ENCODE measurements at regions not wholly inside any gene's neighbourhood (a gene's known extent, or its start where the extent isn't known, plus 50 kb on each side); places are given as distances from the start of the nearest gene placed in this dataset.

- no peak overlapping the region for H3K4me3 ChIP-seq (ENCODE audit: low read length)
- no peaks in the 10 kb centered on the region for H3K27me3 ChIP-seq (ENCODE audit: control insufficient read depth, low read length)
- no peaks in the 10 kb centered on the region for H3K9me2 ChIP-seq (replicated peaks; ENCODE audit: control insufficient read depth, low read length)
- no peaks in the 10 kb centered on the region for H4K20me1 ChIP-seq (ENCODE audit: control insufficient read depth, insufficient read depth, low read depth, low read length)
- H3K79me2 ChIP-seq (ENCODE audit: control insufficient read depth, low read length) = no peaks in the 10 kb centered on the region
- no peaks in the 10 kb centered on the region for H3K36me3 ChIP-seq (ENCODE audit: control insufficient read depth, low read length)
- H3F3A ChIP-seq (ENCODE audit: control insufficient read depth, insufficient read depth) = no peaks in the 10 kb centered on the region
- no peak overlapping the region for H3K27ac ChIP-seq (ENCODE audit: low read depth, low read length)
- no peaks in the 10 kb centered on the region; the same call in 1 of the 2 replicates for H3K9me3 ChIP-seq (ENCODE audit: control insufficient read depth, insufficient read depth, low read length)
- no peak overlapping the region for H3K4me2 ChIP-seq (ENCODE audit: low read length)
- H3K4me1 ChIP-seq (ENCODE audit: control insufficient read depth, low read length) = no peaks in the 10 kb centered on the region
- TF ChIP-seq EZH2phosphoT487 (IDR thresholded peaks at IDR 0.05; ENCODE audit: borderline replicate concordance, low read length) (no peak), CTCF (IDR thresholded peaks at IDR 0.05; ENCODE audit: low read depth, low read length, poor library complexity, severe bottlenecking) (no peak)
Observed at GRCh38 chr3:69565316-69565715, 173.9 kb upstream of the MITF start.

- Histone ChIP-seq H3K27me3 (ENCODE audit: control insufficient read depth, low read length) (no peaks in the 10 kb centered on the region), H3K9me3 (ENCODE audit: control insufficient read depth, insufficient read depth, low read length) (no peaks in the 10 kb centered on the region), H3K4me3 (ENCODE audit: low read length) (no peak overlapping the region), H3K36me3 (ENCODE audit: control insufficient read depth, low read length) (no peaks in the 10 kb centered on the region), H3F3A (ENCODE audit: control insufficient read depth, insufficient read depth) (no peaks in the 10 kb centered on the region), H3K27ac (ENCODE audit: low read depth, low read length) (no peak overlapping the region), H3K79me2 (ENCODE audit: control insufficient read depth, low read length) (no peaks in the 10 kb centered on the region), H4K20me1 (ENCODE audit: control insufficient read depth, insufficient read depth, low read depth, low read length) (no peaks in the 10 kb centered on the region), H3K4me2 (ENCODE audit: low read length) (no peak overlapping the region), H3K9me2 (replicated peaks; ENCODE audit: control insufficient read depth, low read length) (no peaks in the 10 kb centered on the region), H3K4me1 (ENCODE audit: control insufficient read depth, low read length) (no peaks in the 10 kb centered on the region)
- TF ChIP-seq EZH2phosphoT487 (IDR thresholded peaks at IDR 0.05; ENCODE audit: borderline replicate concordance, low read length) = no peak
- no peak for TF ChIP-seq CTCF (IDR thresholded peaks at IDR 0.05; ENCODE audit: low read depth, low read length, poor library complexity, severe bottlenecking)
Observed at GRCh38 chr3:69563981-69564380, 175.3 kb upstream of the MITF start.

GRCh38 chr3:69563151-69563550 is 176.1 kb upstream of the MITF start:
- Histone ChIP-seq H3K9me3 (ENCODE audit: control insufficient read depth, insufficient read depth, low read length) (no peaks in the 10 kb centered on the region), H3K9me2 (replicated peaks; ENCODE audit: control insufficient read depth, low read length) (no peaks in the 10 kb centered on the region), H3K4me2 (ENCODE audit: low read length) (no peak overlapping the region), H4K20me1 (ENCODE audit: control insufficient read depth, insufficient read depth, low read depth, low read length) (no peaks in the 10 kb centered on the region), H3F3A (ENCODE audit: control insufficient read depth, insufficient read depth) (no peaks in the 10 kb centered on the region), H3K79me2 (ENCODE audit: control insufficient read depth, low read length) (no peaks in the 10 kb centered on the region), H3K4me1 (ENCODE audit: control insufficient read depth, low read length) (no peaks in the 10 kb centered on the region), H3K27ac (ENCODE audit: low read depth, low read length) (no peak overlapping the region), H3K27me3 (ENCODE audit: control insufficient read depth, low read length) (no peaks in the 10 kb centered on the region), H3K4me3 (ENCODE audit: low read length) (no peak overlapping the region), H3K36me3 (ENCODE audit: control insufficient read depth, low read length) (no peaks in the 10 kb centered on the region)
- TF ChIP-seq CTCF (IDR thresholded peaks at IDR 0.05; ENCODE audit: low read depth, low read length, poor library complexity, severe bottlenecking) = no peak
- TF ChIP-seq EZH2phosphoT487 (IDR thresholded peaks at IDR 0.05; ENCODE audit: borderline replicate concordance, low read length) = no peak

GRCh38 chr3:69562020-69562419 is 176.1 kb upstream of the FRMD4B start:
- no peaks in the 10 kb centered on the region for H3K79me2 ChIP-seq (ENCODE audit: control insufficient read depth, low read length)
- H3K27ac ChIP-seq (ENCODE audit: low read depth, low read length) = no peak overlapping the region
- H3K9me2 ChIP-seq (replicated peaks; ENCODE audit: control insufficient read depth, low read length) = no peaks in the 10 kb centered on the region
- no peak overlapping the region for H3K4me2 ChIP-seq (ENCODE audit: low read length)
- TF ChIP-seq EZH2phosphoT487 (IDR thresholded peaks at IDR 0.05; ENCODE audit: borderline replicate concordance, low read length) (no peak), CTCF (IDR thresholded peaks at IDR 0.05; ENCODE audit: low read depth, low read length, poor library complexity, severe bottlenecking) (no peak)
- H3K27me3 ChIP-seq (ENCODE audit: control insufficient read depth, low read length) = no peaks in the 10 kb centered on the region
- H3F3A ChIP-seq (ENCODE audit: control insufficient read depth, insufficient read depth) = no peaks in the 10 kb centered on the region
- H3K4me3 ChIP-seq (ENCODE audit: low read length) = no peak overlapping the region
- H4K20me1 ChIP-seq (ENCODE audit: control insufficient read depth, insufficient read depth, low read depth, low read length) = no peaks in the 10 kb centered on the region
- H3K9me3 ChIP-seq (ENCODE audit: control insufficient read depth, insufficient read depth, low read length) = no peaks in the 10 kb centered on the region
- no peaks in the 10 kb centered on the region for H3K36me3 ChIP-seq (ENCODE audit: control insufficient read depth, low read length)
- H3K4me1 ChIP-seq (ENCODE audit: control insufficient read depth, low read length) = no peaks in the 10 kb centered on the region

Measured in DOHH2 (cell line).